ENCODE measurements at regions not wholly inside any gene's neighbourhood (a gene's known extent, or its start where the extent isn't known, plus 50 kb on each side); places are given as distances from the start of the nearest gene placed in this dataset.

DNA sequence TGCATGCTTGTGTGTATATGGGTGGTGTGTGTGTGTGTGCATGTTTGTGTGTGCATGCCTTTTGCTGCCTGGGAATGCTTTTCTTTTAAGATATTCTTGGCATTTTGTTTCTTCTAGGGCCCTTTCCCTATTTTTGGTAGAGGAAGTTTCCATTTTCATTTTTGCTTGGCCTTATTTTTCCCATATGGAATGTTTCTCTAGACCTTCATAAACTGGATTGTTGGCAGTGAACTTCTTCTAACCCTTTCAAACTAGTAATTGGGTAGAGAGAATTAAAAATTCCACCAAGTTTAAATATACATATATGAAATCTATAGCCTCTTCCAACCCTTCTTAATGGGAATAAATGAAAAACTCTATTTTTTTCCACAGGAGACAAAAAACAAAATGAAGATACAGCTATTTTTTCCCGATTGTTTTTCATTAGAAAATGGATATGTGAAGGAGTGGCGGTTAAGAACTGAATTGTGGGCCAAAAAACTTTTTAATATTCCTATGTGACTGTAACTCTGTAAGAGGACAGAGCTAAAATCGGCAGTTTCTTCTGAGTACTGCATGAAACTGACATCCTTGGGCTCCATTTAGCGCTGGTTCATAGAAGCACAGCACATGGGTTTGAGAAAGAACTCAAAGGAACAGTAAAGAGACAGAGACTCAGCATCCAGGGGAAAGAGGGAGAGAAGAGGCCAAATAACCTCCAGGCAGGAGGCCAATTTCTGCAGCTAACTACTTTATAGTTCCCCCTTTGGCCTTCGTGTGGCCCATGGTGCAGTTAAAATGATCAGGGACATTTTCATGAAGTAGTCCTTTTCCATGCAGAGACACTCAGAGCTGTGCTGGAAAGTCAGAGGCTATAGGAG, 102.1 kb downstream of the TMEM170B start:
- no peak for DNase-seq (ENCODE audit: extremely low spot score)
- CTCF ChIA-PET = no interaction called here
- POLR2A ChIA-PET = no interaction called here
- TF ChIP-seq FOXM1 (IDR thresholded peaks at IDR 0.05; ENCODE audit: borderline replicate concordance) = no peak
- no peak for TF ChIP-seq CTBP1 (IDR thresholded peaks at IDR 0.05; ENCODE audit: borderline replicate concordance)
- TF ChIP-seq NFRKB (IDR thresholded peaks at IDR 0.05) = no peak
- TF ChIP-seq L3MBTL2 (conservative IDR thresholded peaks at IDR 0.05) = no peak
- TF ChIP-seq LEF1 (IDR thresholded peaks at IDR 0.05; ENCODE audit: borderline replicate concordance) = no peak
- no peak for TF ChIP-seq TARDBP (IDR thresholded peaks at IDR 0.05)
- TF ChIP-seq ARNT (IDR thresholded peaks at IDR 0.05) = no peak
- no peak for TF ChIP-seq HDGF (IDR thresholded peaks at IDR 0.05; ENCODE audit: borderline replicate concordance)
- no peak for TF ChIP-seq BHLHE40 (IDR thresholded peaks at IDR 0.05; ENCODE audit: borderline replicate concordance)
- no peak for TF ChIP-seq SP1 (IDR thresholded peaks at IDR 0.05)

GRCh38 chr6:11640486-11640885, 102.9 kb downstream of the TMEM170B start:
- no peak for DNase-seq (ENCODE audit: extremely low spot score)
- CTCF ChIA-PET = no interaction called here
- POLR2A ChIA-PET = no interaction called here
- TF ChIP-seq ZNF384 (IDR thresholded peaks at IDR 0.05) = no peak
- no peak for TF ChIP-seq FOXK2 (IDR thresholded peaks at IDR 0.05)
- no peak for TF ChIP-seq SUZ12 (IDR thresholded peaks at IDR 0.05)
- TF ChIP-seq FOXM1 (IDR thresholded peaks at IDR 0.05; ENCODE audit: borderline replicate concordance) = no peak

DNA sequence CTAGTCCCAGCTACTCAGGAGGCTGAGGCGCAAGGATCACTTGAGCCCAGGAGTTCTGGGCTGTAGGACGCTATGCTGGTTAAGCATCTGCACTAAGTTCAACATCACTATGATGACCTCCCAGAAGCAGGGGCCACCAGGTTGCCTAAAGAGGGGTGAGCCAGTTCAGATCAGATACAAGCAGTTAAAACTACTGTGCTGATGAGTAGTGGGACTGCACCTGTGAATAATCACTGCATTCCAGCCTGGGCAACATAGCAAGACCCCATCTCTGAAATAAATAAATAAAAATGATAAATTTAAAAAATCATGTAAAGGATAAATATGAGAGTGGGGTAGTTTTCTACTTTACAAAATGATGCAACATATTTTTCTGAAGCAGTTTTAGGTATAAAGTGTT, 106.5 kb downstream of the TMEM170B start:
- TF ChIP-seq BHLHE40 (IDR thresholded peaks at IDR 0.05; ENCODE audit: borderline replicate concordance) (no peak), TARDBP (IDR thresholded peaks at IDR 0.05) (no peak), PKNOX1 (IDR thresholded peaks at IDR 0.05) (no peak)
- CTCF ChIA-PET = interaction anchor here (1.3 kb wide), 1 partner anchor 68 kb away, joined by 3 read pairs; no protein-coding TSS in a partner anchor
- no peak for DNase-seq (ENCODE audit: extremely low spot score)
- POLR2A ChIA-PET = no interaction called here

DNA sequence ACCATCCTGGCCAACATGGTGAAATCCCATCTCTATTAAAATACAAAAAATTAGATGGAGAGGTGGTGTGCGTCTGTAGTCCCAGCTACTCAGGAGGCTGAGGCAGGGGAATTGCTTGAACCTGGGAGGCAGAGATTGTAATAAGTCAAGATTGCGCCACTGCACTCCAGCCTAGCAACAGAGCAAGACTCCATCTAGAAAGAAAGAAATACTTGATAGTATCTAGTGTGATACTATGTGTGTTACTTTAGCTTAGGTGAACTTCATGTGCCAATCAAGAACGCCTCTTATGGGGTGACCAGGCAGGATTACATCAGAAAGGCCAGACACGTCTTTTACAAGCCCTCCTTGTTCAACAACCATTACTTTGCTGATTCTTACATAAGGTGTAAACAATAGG, 107.1 kb downstream of the TMEM170B start:
- ChIA-PET POLR2A (no interaction called here), CTCF (no interaction called here)
- DNase-seq (ENCODE audit: extremely low spot score) = no peak
- TF ChIP-seq FOXK2 (IDR thresholded peaks at IDR 0.05) = no peak
- TF ChIP-seq FOXM1 (IDR thresholded peaks at IDR 0.05; ENCODE audit: borderline replicate concordance) = no peak
- TF ChIP-seq TARDBP (IDR thresholded peaks at IDR 0.05) = no peak
- no peak for TF ChIP-seq FOXA1 (IDR thresholded peaks at IDR 0.05)
- TF ChIP-seq BHLHE40 (IDR thresholded peaks at IDR 0.05; ENCODE audit: borderline replicate concordance) = no peak
- TF ChIP-seq ELF4 (IDR thresholded peaks at IDR 0.05) = no peak
- TF ChIP-seq HDGF (IDR thresholded peaks at IDR 0.05; ENCODE audit: borderline replicate concordance) = no peak
- TF ChIP-seq SUZ12 (IDR thresholded peaks at IDR 0.05) = no peak
- no peak for TF ChIP-seq NFRKB (IDR thresholded peaks at IDR 0.05)

- DNase-seq (ENCODE audit: extremely low spot score) = no peak
- ChIA-PET CTCF (no interaction called here), POLR2A (no interaction called here)
- TF ChIP-seq HDGF (IDR thresholded peaks at IDR 0.05; ENCODE audit: borderline replicate concordance) = no peak
- no peak for TF ChIP-seq NFRKB (IDR thresholded peaks at IDR 0.05)
- no peak for TF ChIP-seq CTBP1 (IDR thresholded peaks at IDR 0.05; ENCODE audit: borderline replicate concordance)
- no peak for TF ChIP-seq FOXA1 (IDR thresholded peaks at IDR 0.05)
- no peak for TF ChIP-seq TARDBP (IDR thresholded peaks at IDR 0.05)
- TF ChIP-seq L3MBTL2 (conservative IDR thresholded peaks at IDR 0.05) = no peak
Observed at GRCh38 chr6:11645016-11645415, 107.5 kb downstream of the TMEM170B start.

DNA sequence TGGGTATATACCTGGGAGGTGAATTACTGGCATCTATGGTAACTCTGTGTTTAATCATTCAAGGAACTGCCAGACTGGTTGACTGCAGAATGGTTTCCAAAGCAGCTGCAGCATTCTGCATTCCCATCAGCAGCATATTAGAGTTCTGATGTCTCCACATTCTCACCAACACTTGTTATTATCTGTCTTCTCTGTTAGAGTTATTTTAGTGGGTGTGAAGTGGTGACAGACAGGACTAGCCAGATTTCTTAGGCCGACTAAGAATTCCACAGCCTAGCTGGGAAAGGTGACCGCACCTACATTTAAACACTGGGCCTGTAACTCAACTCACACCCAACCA, 110.9 kb downstream of the TMEM170B start:
- ChIA-PET CTCF (no interaction called here), POLR2A (no interaction called here)
- TF ChIP-seq BHLHE40 (IDR thresholded peaks at IDR 0.05; ENCODE audit: borderline replicate concordance) (no peak), CTBP1 (IDR thresholded peaks at IDR 0.05; ENCODE audit: borderline replicate concordance) (no peak), ELF4 (IDR thresholded peaks at IDR 0.05) (no peak), ARNT (IDR thresholded peaks at IDR 0.05) (no peak), SUZ12 (IDR thresholded peaks at IDR 0.05) (no peak), PKNOX1 (IDR thresholded peaks at IDR 0.05) (no peak), SP1 (IDR thresholded peaks at IDR 0.05) (no peak), NFRKB (IDR thresholded peaks at IDR 0.05) (no peak), LEF1 (IDR thresholded peaks at IDR 0.05; ENCODE audit: borderline replicate concordance) (no peak), FOXK2 (IDR thresholded peaks at IDR 0.05) (no peak), HDGF (IDR thresholded peaks at IDR 0.05; ENCODE audit: borderline replicate concordance) (no peak), TARDBP (IDR thresholded peaks at IDR 0.05) (no peak), L3MBTL2 (conservative IDR thresholded peaks at IDR 0.05) (no peak)
- no peak for DNase-seq (ENCODE audit: extremely low spot score)

GRCh38 chr6:11648889-11649288, 111.3 kb downstream of the TMEM170B start:
- no peak for DNase-seq (ENCODE audit: extremely low spot score)
- TF ChIP-seq ZNF384 (IDR thresholded peaks at IDR 0.05) (no peak), CTBP1 (IDR thresholded peaks at IDR 0.05; ENCODE audit: borderline replicate concordance) (no peak), TARDBP (IDR thresholded peaks at IDR 0.05) (no peak), HDGF (IDR thresholded peaks at IDR 0.05; ENCODE audit: borderline replicate concordance) (no peak), SP1 (IDR thresholded peaks at IDR 0.05) (no peak), ARNT (IDR thresholded peaks at IDR 0.05) (no peak)
- CTCF ChIA-PET = no interaction called here
- POLR2A ChIA-PET = no interaction called here

Measured in HEK293T (cell line).